Hepatocyte (in vitro differentiated cells): ENCODE measurements at regions not wholly inside any gene's neighbourhood (a gene's known extent, or its start where the extent isn't known, plus 50 kb on each side); places are given as distances from the start of the nearest gene placed in this dataset.

Experiments used
- DNase-seq: peaks from one replicate; pipeline ENCODE4 v3.0.0-alpha.2; 2016; ENCODE audit warnings: low spot score
- H2AFZ ChIP-seq: fragments of 200-600 bp; sonication (generic); 2 replicates; pipeline ENCODE4 v1.6.0; 2016; ENCODE audit warnings: antibody characterized with exemption, mild to moderate bottlenecking
- H3K27ac ChIP-seq: fragments of 200-600 bp; sonication (generic); 2 replicates; pipeline ENCODE4 v1.5.1; 2016; ENCODE audit warnings: mild to moderate bottlenecking
- H3K27me3 ChIP-seq: fragments of 200-600 bp; sonication (generic); 2 replicates; pipeline ENCODE4 v1.6.1; 2016
- H3K36me3 ChIP-seq: fragments of 200-600 bp; sonication (generic); replicated peaks from 2 replicates; pipeline ENCODE4 v1.5.1; 2016; ENCODE audit warnings: low read depth; ENCODE audit not compliant: insufficient read depth
- H3K4me1 ChIP-seq: fragments of 200-600 bp; sonication (generic); 2 replicates; pipeline ENCODE4 v1.5.1; 2016; ENCODE audit warnings: mild to moderate bottlenecking, moderate library complexity; ENCODE audit not compliant: insufficient read depth
- H3K4me2 ChIP-seq: fragments of 200-600 bp; sonication (generic); 2 replicates; pipeline ENCODE4 v1.6.0; 2016
- H3K4me3 ChIP-seq: fragments of 200-600 bp; sonication (generic); 2 replicates; pipeline ENCODE4 v1.5.1; 2016; ENCODE audit warnings: mild to moderate bottlenecking
- H3K79me2 ChIP-seq: fragments of 200-600 bp; sonication (generic); 2 replicates; pipeline ENCODE4 v1.6.0; 2017; ENCODE audit warnings: mild to moderate bottlenecking
- H3K9me2 ChIP-seq: fragments of 200-600 bp; sonication (generic); replicated peaks from 2 replicates; pipeline ENCODE4 v1.6.0; 2017; ENCODE audit warnings: mild to moderate bottlenecking; ENCODE audit not compliant: insufficient read depth
- H3K9me3 ChIP-seq: fragments of 200-600 bp; sonication (generic); 2 replicates; pipeline ENCODE4 v1.5.1; 2016; ENCODE audit warnings: low read depth, mild to moderate bottlenecking
- H4K20me1 ChIP-seq: fragments of 200-600 bp; sonication (generic); 2 replicates; pipeline ENCODE4 v1.6.0; 2016; ENCODE audit warnings: mild to moderate bottlenecking; ENCODE audit not compliant: insufficient read depth, poor library complexity, severe bottlenecking
- CTCF ChIP-seq: fragments of 200-600 bp; sonication (generic); IDR thresholded peaks from 2 replicates; pipeline ENCODE4 v1.5.1; 2016; ENCODE audit warnings: antibody characterized with exemption, mild to moderate bottlenecking; ENCODE audit not compliant: poor library complexity
- EZH2 ChIP-seq: fragments of 200-600 bp; sonication (generic); IDR thresholded peaks from 2 replicates; pipeline ENCODE4 v1.6.1; 2016; ENCODE audit warnings: antibody characterized with exemption, mild to moderate bottlenecking, borderline replicate concordance
- EZH2phosphoT487 ChIP-seq: fragments of 200-600 bp; sonication (generic); IDR thresholded peaks from one replicate; pipeline ENCODE4 v1.6.1; 2018; ENCODE audit warnings: antibody characterized with exemption, mild to moderate bottlenecking, low read depth, moderate library complexity; ENCODE audit not compliant: unreplicated experiment, severe bottlenecking
- WGBS: methylation state at CpG from one replicate; pipeline ENCODE4 v1.1.6; 2016; ENCODE audit warnings: low lambda C conversion rate; ENCODE audit errors: missing lambda C conversion rate; 5-methylcytosine and 5-hydroxymethylcytosine counted together

- Histone ChIP-seq H3K4me1 (peaks cover 8% of the 10 kb centered on the region), H3K27ac (no peak overlapping the region), H3K9me2 (no peaks in the 10 kb centered on the region), H3K36me3 (no peaks in the 10 kb centered on the region), H3K9me3 (no peaks in the 10 kb centered on the region), H3K27me3 (no peaks in the 10 kb centered on the region), H2AFZ (no peak overlapping the region), H3K79me2 (no peaks in the 10 kb centered on the region), H4K20me1 (no peaks in the 10 kb centered on the region), H3K4me2 (no peak overlapping the region), H3K4me3 (no peak overlapping the region)
- DNase-seq, result no peak
- TF ChIP-seq CTCF, result no peak
- TF ChIP-seq EZH2phosphoT487, result no peak
- no peak for TF ChIP-seq EZH2
- WGBS, result 30% methylated on average over 1 of the region's 1 CpG
Measured at GRCh38 chr1:88317396-88317795, 366.7 kb upstream of the PKN2 start.

GRCh38 chr1:88318740-88319139 is 365.3 kb upstream of the PKN2 start:
- Histone ChIP-seq H3K79me2 (no peaks in the 10 kb centered on the region), H3K9me2 (no peaks in the 10 kb centered on the region), H3K9me3 (no peaks in the 10 kb centered on the region), H2AFZ (no peak overlapping the region), H3K4me1 (peaks cover 8% of the 10 kb centered on the region), H3K27me3 (no peaks in the 10 kb centered on the region), H3K27ac (no peak overlapping the region), H3K4me2 (no peak overlapping the region), H3K4me3 (no peak overlapping the region), H3K36me3 (no peaks in the 10 kb centered on the region), H4K20me1 (no peaks in the 10 kb centered on the region)
- no peak for DNase-seq
- WGBS, result 60% methylated on average over 7 of the region's 7 CpGs
- TF ChIP-seq EZH2phosphoT487 (no peak), CTCF (no peak), EZH2 (no peak)

GRCh38 chr1:88320291-88320690 is 363.8 kb upstream of the PKN2 start:
- no peaks in the 10 kb centered on the region for H3K9me3 ChIP-seq
- no peaks in the 10 kb centered on the region for H3K27me3 ChIP-seq
- no peaks in the 10 kb centered on the region for H4K20me1 ChIP-seq
- no peaks in the 10 kb centered on the region for H3K36me3 ChIP-seq
- H3K27ac ChIP-seq, result no peak overlapping the region
- DNase-seq, result no peak
- TF ChIP-seq EZH2 (no peak), CTCF (no peak), EZH2phosphoT487 (no peak)
- no peak overlapping the region for H3K4me2 ChIP-seq
- H3K79me2 ChIP-seq, result no peaks in the 10 kb centered on the region
- H3K4me1 ChIP-seq, result peaks cover 8% of the 10 kb centered on the region
- H2AFZ ChIP-seq, result no peak overlapping the region
- 73% methylated on average over 3 of the region's 3 CpGs for WGBS
- no peaks in the 10 kb centered on the region for H3K9me2 ChIP-seq
- no peak overlapping the region for H3K4me3 ChIP-seq

GRCh38 chr1:88321706-88322105 is 362.4 kb upstream of the PKN2 start:
- Histone ChIP-seq H2AFZ (no peak overlapping the region), H4K20me1 (no peaks in the 10 kb centered on the region), H3K9me3 (no peaks in the 10 kb centered on the region), H3K4me1 (peaks cover 8% of the 10 kb centered on the region), H3K9me2 (no peaks in the 10 kb centered on the region), H3K4me2 (no peak overlapping the region), H3K36me3 (no peaks in the 10 kb centered on the region), H3K4me3 (no peak overlapping the region), H3K79me2 (no peaks in the 10 kb centered on the region), H3K27ac (no peak overlapping the region), H3K27me3 (no peaks in the 10 kb centered on the region)
- DNase-seq, result no peak
- TF ChIP-seq EZH2, result no peak
- TF ChIP-seq CTCF, result no peak
- no peak for TF ChIP-seq EZH2phosphoT487
- 78% methylated on average over 2 of the region's 2 CpGs for WGBS
